Erythroblast (primary cell): ENCODE measurements at regions not wholly inside any gene's neighbourhood (a gene's known extent, or its start where the extent isn't known, plus 50 kb on each side); places are given as distances from the start of the nearest gene placed in this dataset.

ENCODE experiments used
- GATA1 ChIP-seq: IDR thresholded peaks from 2 replicates; pipeline ENCODE4 v1.6.1; 2011; ENCODE audit warnings: low read depth, mild to moderate bottlenecking, control low read depth, low read length, moderate library complexity
- POLR2A ChIP-seq: IDR thresholded peaks from 2 replicates; pipeline ENCODE4 v1.6.1; 2011; ENCODE audit warnings: mild to moderate bottlenecking, low read length

- no peak for TF ChIP-seq POLR2A
- TF ChIP-seq GATA1: no peak
These were observed 73.6 kb upstream of the KCNK12 start for GRCh38 chr2:47644351-47644750.
